Cardiac muscle cell (in vitro differentiated cells and primary cell): ENCODE measurements at regions not wholly inside any gene's neighbourhood (a gene's known extent, or its start where the extent isn't known, plus 50 kb on each side); places are given as distances from the start of the nearest gene placed in this dataset.

Source experiments
- DNase-seq, 2 donors: peaks; one replicate each; pipeline versions ENCODE4 v3.0.0 to v3.0.0-alpha.2; 2010 to 2017; ENCODE audit warnings: low read depth in 1 of 2, low spot score in 1 of 2
- H3K27ac ChIP-seq: fragments of 200-600 bp; sonication (generic); 2 replicates; pipeline ENCODE4 v1.5.1; 2016
- H3K27me3 ChIP-seq: fragments of 200-600 bp; sonication (generic); 2 replicates; pipeline ENCODE4 v1.6.0; 2016; ENCODE audit warnings: control low read depth
- H3K36me3 ChIP-seq: fragments of 200-600 bp; sonication (generic); 2 replicates; pipeline ENCODE4 v1.5.1; 2016; ENCODE audit warnings: control low read depth
- H3K4me1 ChIP-seq: fragments of 200-600 bp; sonication (generic); 2 replicates; pipeline ENCODE4 v1.8.1; 2017; ENCODE audit warnings: low read depth, mild to moderate bottlenecking, mixed run types
- H3K4me3 ChIP-seq: fragments of 200-600 bp; sonication (generic); 2 replicates; pipeline ENCODE4 v1.5.1; 2016; ENCODE audit warnings: mild to moderate bottlenecking
- H3K9me3 ChIP-seq: fragments of 200-600 bp; sonication (generic); 2 replicates; pipeline ENCODE4 v1.5.1; 2017; ENCODE audit warnings: low read depth, mild to moderate bottlenecking, control low read depth
- TF ChIP-seq, protein P1 (sequence below): IDR thresholded peaks from 2 replicates; pipeline ENCODE4 v1.5.1; 2012; ENCODE audit warnings: low read depth, mild to moderate bottlenecking, low read length

DNA sequence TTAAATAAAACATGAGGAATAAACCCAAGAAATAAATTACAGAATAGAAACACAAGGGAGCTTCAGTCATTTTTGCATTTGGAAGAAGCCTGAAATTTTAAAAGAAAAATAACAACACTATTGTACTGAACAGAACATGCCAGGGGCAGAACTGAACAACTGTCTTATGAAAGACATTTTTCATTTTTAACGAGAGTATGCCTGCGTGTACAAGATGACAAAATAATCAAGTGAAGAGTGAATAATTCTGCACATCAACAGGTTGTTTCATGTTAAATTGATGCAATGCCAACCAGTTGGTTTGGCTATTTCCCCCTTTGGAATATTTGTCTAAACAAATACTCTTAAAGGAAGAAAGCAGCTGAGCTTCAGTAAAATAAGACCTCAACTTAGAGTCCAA lies 103.3 kb upstream of the BTG1 start:
- no peak for DNase-seq
- Histone ChIP-seq H3K27ac (no peak overlapping the region), H3K4me3 (no peak overlapping the region), H3K27me3 (no peaks in the 10 kb centered on the region), H3K4me1 (no peaks in the 10 kb centered on the region), H3K36me3 (no peaks in the 10 kb centered on the region), H3K9me3 (no peaks in the 10 kb centered on the region)
- TF ChIP-seq, protein P1, sequence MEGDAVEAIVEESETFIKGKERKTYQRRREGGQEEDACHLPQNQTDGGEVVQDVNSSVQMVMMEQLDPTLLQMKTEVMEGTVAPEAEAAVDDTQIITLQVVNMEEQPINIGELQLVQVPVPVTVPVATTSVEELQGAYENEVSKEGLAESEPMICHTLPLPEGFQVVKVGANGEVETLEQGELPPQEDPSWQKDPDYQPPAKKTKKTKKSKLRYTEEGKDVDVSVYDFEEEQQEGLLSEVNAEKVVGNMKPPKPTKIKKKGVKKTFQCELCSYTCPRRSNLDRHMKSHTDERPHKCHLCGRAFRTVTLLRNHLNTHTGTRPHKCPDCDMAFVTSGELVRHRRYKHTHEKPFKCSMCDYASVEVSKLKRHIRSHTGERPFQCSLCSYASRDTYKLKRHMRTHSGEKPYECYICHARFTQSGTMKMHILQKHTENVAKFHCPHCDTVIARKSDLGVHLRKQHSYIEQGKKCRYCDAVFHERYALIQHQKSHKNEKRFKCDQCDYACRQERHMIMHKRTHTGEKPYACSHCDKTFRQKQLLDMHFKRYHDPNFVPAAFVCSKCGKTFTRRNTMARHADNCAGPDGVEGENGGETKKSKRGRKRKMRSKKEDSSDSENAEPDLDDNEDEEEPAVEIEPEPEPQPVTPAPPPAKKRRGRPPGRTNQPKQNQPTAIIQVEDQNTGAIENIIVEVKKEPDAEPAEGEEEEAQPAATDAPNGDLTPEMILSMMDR = no peak

DNA sequence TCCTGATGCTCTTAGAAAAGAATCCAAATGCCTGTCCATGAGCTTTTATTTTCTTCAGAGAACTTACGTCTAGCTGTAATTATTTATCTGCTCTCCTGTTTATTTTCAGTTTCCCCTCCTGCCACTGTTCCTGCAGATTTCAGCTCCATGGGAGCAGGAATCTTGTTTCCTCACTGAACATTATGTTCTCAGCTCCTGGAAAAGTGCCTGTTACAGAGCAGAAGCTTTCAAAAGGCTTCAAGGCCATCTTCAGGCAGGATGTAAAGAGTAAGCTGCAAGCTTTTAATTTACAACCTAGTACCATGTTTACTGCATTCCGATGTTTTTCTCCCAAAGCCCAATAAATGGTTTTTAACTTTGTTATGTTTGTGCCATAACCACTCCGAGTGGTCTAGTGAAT lies 98.4 kb upstream of the BTG1 start:
- Histone ChIP-seq H3K9me3 (no peaks in the 10 kb centered on the region), H3K4me3 (no peak overlapping the region), H3K27me3 (no peaks in the 10 kb centered on the region), H3K27ac (no peak overlapping the region), H3K36me3 (no peaks in the 10 kb centered on the region), H3K4me1 (no peaks in the 10 kb centered on the region)
- TF ChIP-seq, protein P1 = peak; percentile 12
- peak; percentile 8 to 76 for DNase-seq

DNA sequence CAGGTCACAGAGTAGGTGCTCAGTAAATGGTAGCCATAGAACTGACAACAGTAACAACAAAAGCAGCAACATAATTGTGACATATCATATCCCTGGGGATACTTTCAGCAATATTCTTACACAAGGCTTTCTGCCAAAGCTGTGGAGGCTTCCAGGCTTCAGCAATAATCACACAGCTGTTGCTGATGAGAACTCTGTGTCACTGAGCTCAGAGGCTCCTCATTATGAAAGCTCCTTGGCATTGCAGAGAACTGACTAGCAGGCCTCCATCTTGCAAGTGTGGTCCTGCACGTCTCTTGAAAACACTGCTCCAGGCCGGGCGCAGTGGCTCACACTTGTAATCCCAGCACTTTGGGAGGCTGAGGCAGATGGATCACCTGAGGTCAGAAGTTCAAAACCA lies 97.3 kb upstream of the BTG1 start:
- peak in 1 of 2 donors; percentile 82 for DNase-seq
- no peak overlapping the region for H3K27ac ChIP-seq

DNA sequence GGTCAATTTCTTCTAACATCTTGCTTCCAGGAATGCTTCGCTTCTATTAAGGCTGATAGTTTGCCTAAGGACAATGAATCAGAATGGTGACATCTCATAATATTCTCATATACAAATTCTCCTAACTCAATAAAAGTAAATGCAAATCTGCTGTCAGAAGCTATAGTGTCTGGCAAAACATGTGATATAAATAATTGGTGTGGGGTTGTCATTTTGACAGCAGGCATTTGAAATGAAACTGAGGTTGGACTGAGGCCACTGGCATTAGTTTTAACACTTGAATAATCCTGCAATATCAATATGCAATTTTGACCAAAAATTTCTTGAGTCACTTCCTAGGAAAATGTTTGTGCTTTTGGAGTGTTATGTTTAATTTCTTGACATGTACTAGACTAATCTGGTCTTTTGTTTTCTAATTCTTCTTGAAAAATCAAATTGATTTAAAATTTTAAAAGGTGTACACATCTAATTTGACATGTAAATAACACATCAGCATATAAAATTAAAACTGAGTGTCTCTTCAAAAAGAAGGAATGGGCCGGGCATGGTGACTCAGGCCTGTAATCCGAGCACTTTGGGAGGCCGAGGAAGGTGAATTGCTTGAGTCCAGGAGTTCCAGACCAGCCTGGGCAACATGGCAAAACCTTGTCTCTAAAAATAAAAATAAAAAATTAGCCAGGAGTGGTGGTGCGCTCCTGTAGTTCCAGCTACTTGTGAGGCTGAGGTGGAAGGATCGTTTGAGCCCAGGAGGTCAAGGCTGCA lies 92.3 kb upstream of the BTG1 start:
- no peak for DNase-seq
- Histone ChIP-seq H3K9me3 (no peaks in the 10 kb centered on the region), H3K27me3 (no peaks in the 10 kb centered on the region), H3K36me3 (no peaks in the 10 kb centered on the region), H3K4me3 (no peak overlapping the region), H3K4me1 (no peaks in the 10 kb centered on the region), H3K27ac (no peak overlapping the region)
- TF ChIP-seq, protein P1 = no peak

More for the DNA sequence above, 97.3 kb upstream of the BTG1 start:
- TF ChIP-seq, protein P1 = no peak
- no peaks in the 10 kb centered on the region for H3K36me3 ChIP-seq
- H3K4me1 ChIP-seq = no peaks in the 10 kb centered on the region
- H3K9me3 ChIP-seq = no peaks in the 10 kb centered on the region
- H3K4me3 ChIP-seq = no peak overlapping the region
- H3K27me3 ChIP-seq = no peaks in the 10 kb centered on the region

DNA sequence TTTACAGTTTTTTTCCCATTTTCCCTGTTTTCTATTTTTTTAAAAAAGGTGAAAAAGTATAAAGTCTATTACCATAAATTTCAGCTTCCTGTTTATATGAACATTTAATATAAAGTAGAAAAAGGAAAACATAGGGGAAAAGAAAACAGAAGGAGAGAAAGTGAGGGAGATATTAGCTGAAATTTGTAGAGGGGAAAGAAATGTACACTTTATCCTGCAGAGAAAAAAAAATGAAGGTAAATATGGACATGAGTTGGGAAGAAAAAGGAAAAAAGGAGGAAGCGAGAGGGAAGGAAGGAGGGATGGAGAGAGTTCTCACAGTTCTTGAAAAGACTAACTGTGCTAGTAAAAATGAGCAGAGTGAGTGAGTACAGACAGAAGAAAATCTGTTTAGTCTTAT lies 91.6 kb upstream of the BTG1 start:
- Histone ChIP-seq H3K9me3 (no peaks in the 10 kb centered on the region), H3K27ac (no peak overlapping the region), H3K4me1 (no peaks in the 10 kb centered on the region), H3K4me3 (no peak overlapping the region), H3K36me3 (no peaks in the 10 kb centered on the region), H3K27me3 (no peaks in the 10 kb centered on the region)
- no peak for DNase-seq
- TF ChIP-seq, protein P1 = no peak
